ENCODE measurements at regions not wholly inside any gene's neighbourhood (a gene's known extent, or its start where the extent isn't known, plus 50 kb on each side); places are given as distances from the start of the nearest gene placed in this dataset.

- H3K9ac ChIP-seq (ENCODE audit: insufficient read length, low read depth): no peak overlapping the region
- H3K36me3 ChIP-seq (ENCODE audit: insufficient read depth, insufficient read length, low read length): no peaks in the 10 kb centered on the region
- H3K4me3 ChIP-seq (ENCODE audit: insufficient read length, low read depth): no peak overlapping the region
- no peaks in the 10 kb centered on the region for H3K27me3 ChIP-seq (ENCODE audit: insufficient read depth, insufficient read length)
- no peak for TF ChIP-seq ZNF274 (IDR thresholded peaks at IDR 0.05; ENCODE audit: low read depth, low read length)
- TF ChIP-seq SUZ12 (IDR thresholded peaks at IDR 0.05; ENCODE audit: extremely low read depth, insufficient read depth, insufficient read length): no peak
- TF ChIP-seq YY1 (IDR thresholded peaks at IDR 0.05; ENCODE audit: insufficient read depth, insufficient read length): no peak
- no peak for DNase-seq (ENCODE audit: low read depth, low spot score)
- no peaks in the 10 kb centered on the region for H3K9me3 ChIP-seq (ENCODE audit: insufficient read depth, low read length)
- H3K4me1 ChIP-seq (ENCODE audit: insufficient read depth, insufficient read length): no peaks in the 10 kb centered on the region
Measured at GRCh38 chr4:31974490-31975002, 1254.4 kb downstream of the PCDH7 start.

- no peaks in the 10 kb centered on the region for H3K27me3 ChIP-seq (ENCODE audit: insufficient read depth, insufficient read length)
- no peak overlapping the region for H3K4me3 ChIP-seq (ENCODE audit: insufficient read length, low read depth)
- TF ChIP-seq SUZ12 (IDR thresholded peaks at IDR 0.05; ENCODE audit: extremely low read depth, insufficient read depth, insufficient read length) (no peak), YY1 (IDR thresholded peaks at IDR 0.05; ENCODE audit: insufficient read depth, insufficient read length) (no peak), ZNF274 (IDR thresholded peaks at IDR 0.05; ENCODE audit: low read depth, low read length) (no peak)
- no peak for DNase-seq (ENCODE audit: low read depth, low spot score)
- no peaks in the 10 kb centered on the region for H3K4me1 ChIP-seq (ENCODE audit: insufficient read depth, insufficient read length)
- no peaks in the 10 kb centered on the region for H3K36me3 ChIP-seq (ENCODE audit: insufficient read depth, insufficient read length, low read length)
- no peaks in the 10 kb centered on the region for H3K9me3 ChIP-seq (ENCODE audit: insufficient read depth, low read length)
- no peak overlapping the region for H3K9ac ChIP-seq (ENCODE audit: insufficient read length, low read depth)
Measured at GRCh38 chr4:31979988-31980387, 1259.8 kb downstream of the PCDH7 start.

DNA sequence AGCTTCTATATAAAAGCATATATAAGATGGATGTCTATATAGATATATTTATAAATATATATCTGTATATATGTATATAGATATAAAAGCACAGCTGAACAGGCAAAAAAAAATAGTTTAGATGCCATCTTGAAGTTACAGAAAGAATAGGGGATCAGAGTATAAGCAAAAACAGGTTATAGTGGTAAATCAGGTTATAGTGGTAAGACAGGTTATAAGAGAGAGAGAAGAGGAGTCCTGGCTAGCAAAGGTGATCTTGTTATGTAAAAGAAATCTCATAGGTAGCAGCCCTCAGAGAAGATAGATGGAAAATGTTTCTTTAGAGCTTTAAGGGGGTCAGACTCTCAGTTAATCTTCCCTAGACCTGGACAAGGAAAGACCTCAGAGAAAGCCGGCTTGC lies 1263.1 kb downstream of the PCDH7 start:
- TF ChIP-seq ZNF274 (IDR thresholded peaks at IDR 0.05; ENCODE audit: low read depth, low read length) (no peak), SUZ12 (IDR thresholded peaks at IDR 0.05; ENCODE audit: extremely low read depth, insufficient read depth, insufficient read length) (no peak), YY1 (IDR thresholded peaks at IDR 0.05; ENCODE audit: insufficient read depth, insufficient read length) (no peak)
- Histone ChIP-seq H3K27me3 (ENCODE audit: insufficient read depth, insufficient read length) (no peaks in the 10 kb centered on the region), H3K9ac (ENCODE audit: insufficient read length, low read depth) (no peak overlapping the region), H3K4me3 (ENCODE audit: insufficient read length, low read depth) (no peak overlapping the region), H3K4me1 (ENCODE audit: insufficient read depth, insufficient read length) (no peaks in the 10 kb centered on the region), H3K9me3 (ENCODE audit: insufficient read depth, low read length) (no peaks in the 10 kb centered on the region), H3K36me3 (ENCODE audit: insufficient read depth, insufficient read length, low read length) (no peaks in the 10 kb centered on the region)
- DNase-seq (ENCODE audit: low read depth, low spot score): no peak

DNA sequence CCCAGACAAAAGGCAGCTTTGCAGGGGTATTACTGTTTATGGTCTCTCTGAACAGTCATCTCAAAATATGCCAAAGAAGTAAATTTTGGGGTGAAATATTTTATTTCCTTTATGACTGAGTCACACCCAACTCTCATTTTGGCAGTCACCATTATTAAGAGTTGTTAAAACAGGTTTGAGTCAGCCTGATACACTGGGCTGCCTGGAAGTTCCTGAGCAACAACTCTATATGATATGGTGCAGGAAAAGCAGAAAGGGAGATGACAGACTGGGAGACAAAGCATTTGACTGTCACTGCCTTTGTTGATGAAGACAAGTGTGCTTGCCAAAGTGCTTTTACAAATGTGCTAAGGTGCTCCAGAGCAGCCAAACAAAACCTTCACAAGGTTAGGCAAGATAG lies 1263.5 kb downstream of the PCDH7 start:
- H3K9me3 ChIP-seq (ENCODE audit: insufficient read depth, low read length): no peaks in the 10 kb centered on the region
- no peaks in the 10 kb centered on the region for H3K27me3 ChIP-seq (ENCODE audit: insufficient read depth, insufficient read length)
- no peak overlapping the region for H3K4me3 ChIP-seq (ENCODE audit: insufficient read length, low read depth)
- H3K4me1 ChIP-seq (ENCODE audit: insufficient read depth, insufficient read length): no peaks in the 10 kb centered on the region
- H3K9ac ChIP-seq (ENCODE audit: insufficient read length, low read depth): no peak overlapping the region
- H3K36me3 ChIP-seq (ENCODE audit: insufficient read depth, insufficient read length, low read length): no peaks in the 10 kb centered on the region
- TF ChIP-seq ZNF274 (IDR thresholded peaks at IDR 0.05; ENCODE audit: low read depth, low read length): no peak
- TF ChIP-seq YY1 (IDR thresholded peaks at IDR 0.05; ENCODE audit: insufficient read depth, insufficient read length): no peak
- TF ChIP-seq SUZ12 (IDR thresholded peaks at IDR 0.05; ENCODE audit: extremely low read depth, insufficient read depth, insufficient read length): no peak
- no peak for DNase-seq (ENCODE audit: low read depth, low spot score)

DNA sequence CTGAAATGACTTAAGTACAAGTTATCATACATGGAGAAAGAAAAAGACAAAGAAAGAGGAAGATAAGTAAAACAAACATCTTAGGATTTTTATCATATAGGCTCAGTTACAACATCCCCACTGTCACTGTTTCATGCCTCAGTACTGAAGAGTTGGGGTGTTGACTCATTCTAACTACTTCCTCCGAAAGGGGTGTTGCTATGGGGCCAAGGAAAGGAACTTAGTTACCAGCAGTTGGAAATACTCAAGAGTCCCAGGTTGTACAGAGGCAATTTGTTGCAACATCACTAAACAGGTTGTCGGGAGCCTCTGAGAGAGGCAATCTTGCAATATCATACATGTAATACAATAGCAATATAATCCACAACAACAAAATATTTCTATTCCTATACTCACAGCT lies 1264.7 kb downstream of the PCDH7 start:
- Histone ChIP-seq H3K36me3 (ENCODE audit: insufficient read depth, insufficient read length, low read length) (no peaks in the 10 kb centered on the region), H3K4me3 (ENCODE audit: insufficient read length, low read depth) (no peak overlapping the region), H3K27me3 (ENCODE audit: insufficient read depth, insufficient read length) (no peaks in the 10 kb centered on the region), H3K9me3 (ENCODE audit: insufficient read depth, low read length) (no peaks in the 10 kb centered on the region), H3K4me1 (ENCODE audit: insufficient read depth, insufficient read length) (no peaks in the 10 kb centered on the region), H3K9ac (ENCODE audit: insufficient read length, low read depth) (no peak overlapping the region)
- DNase-seq (ENCODE audit: low read depth, low spot score): no peak
- no peak for TF ChIP-seq YY1 (IDR thresholded peaks at IDR 0.05; ENCODE audit: insufficient read depth, insufficient read length)

DNA sequence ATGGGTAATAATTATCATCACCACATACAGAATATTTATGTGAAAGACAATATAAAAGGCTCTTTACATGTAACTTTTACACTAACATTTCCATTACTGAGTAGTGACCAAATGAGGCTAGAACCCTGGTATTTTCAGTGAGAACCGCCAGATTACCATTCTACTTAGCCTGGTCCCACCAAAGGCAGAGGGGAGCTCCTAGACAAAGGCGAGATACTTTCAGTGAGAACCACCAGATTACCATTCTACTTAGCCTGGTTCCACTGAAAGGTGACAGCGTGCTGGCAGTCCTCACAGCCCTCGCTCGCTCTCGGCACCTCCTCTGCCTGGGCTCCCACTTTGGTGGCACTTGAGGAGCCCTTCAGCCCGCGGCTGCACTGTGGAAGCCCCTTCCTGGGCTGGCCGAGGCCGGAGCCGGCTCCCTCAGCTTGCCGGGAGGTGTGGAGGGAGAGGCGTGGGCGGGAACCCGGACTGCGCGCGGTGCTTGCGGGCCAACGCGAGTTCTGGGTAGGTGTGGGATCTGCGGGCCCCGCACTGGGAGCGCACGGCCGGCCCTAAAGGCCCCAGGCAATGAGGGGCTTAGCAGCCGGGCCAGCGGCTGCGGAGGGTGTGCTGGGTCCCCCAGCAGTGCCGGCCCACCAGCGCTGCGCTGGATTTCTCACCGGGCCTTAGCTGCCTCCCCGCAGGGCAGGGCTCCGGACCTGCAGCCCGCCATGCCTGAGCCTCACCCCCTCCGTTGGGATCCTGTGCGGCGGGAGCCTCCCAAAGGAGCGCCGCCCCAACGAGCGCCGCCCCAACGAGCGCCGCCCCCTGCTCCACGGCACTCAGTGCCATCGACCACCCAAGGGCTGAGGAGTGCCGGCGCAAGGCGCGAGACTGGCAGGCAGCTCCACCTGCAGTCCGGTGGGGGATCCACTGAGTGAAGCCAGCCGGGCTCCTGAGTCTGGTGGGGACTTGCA lies 1276.1 kb downstream of the PCDH7 start:
- no peak overlapping the region for H3K4me3 ChIP-seq (ENCODE audit: insufficient read length, low read depth)
- H3K9ac ChIP-seq (ENCODE audit: insufficient read length, low read depth): no peak overlapping the region
- TF ChIP-seq YY1 (IDR thresholded peaks at IDR 0.05; ENCODE audit: insufficient read depth, insufficient read length): no peak
- TF ChIP-seq ZNF274 (IDR thresholded peaks at IDR 0.05; ENCODE audit: low read depth, low read length): no peak
- no peak for TF ChIP-seq SUZ12 (IDR thresholded peaks at IDR 0.05; ENCODE audit: extremely low read depth, insufficient read depth, insufficient read length)

DNA sequence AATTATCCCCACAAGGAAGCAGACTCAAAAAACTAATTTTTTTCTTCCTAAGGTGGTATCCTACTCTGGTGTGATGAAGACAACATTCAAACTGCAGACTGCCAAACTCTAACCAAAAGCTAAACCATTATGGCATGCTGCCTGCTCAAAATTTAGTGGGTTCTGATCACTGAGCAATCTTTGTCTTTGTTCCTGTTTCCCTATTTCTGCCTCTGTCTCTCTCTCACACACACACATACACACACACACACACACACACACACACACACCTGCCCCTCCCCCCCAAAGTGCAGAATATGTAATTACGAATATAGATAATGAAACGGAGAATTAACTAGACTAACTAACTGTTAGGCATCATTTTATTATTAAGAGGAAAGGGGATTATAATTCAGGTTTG lies 1278.6 kb downstream of the PCDH7 start:
- H3K9me3 ChIP-seq (ENCODE audit: insufficient read depth, low read length): no peaks in the 10 kb centered on the region
- no peak overlapping the region for H3K9ac ChIP-seq (ENCODE audit: insufficient read length, low read depth)
- DNase-seq (ENCODE audit: low read depth, low spot score): no peak
- no peak for TF ChIP-seq SUZ12 (IDR thresholded peaks at IDR 0.05; ENCODE audit: extremely low read depth, insufficient read depth, insufficient read length)
- no peak for TF ChIP-seq YY1 (IDR thresholded peaks at IDR 0.05; ENCODE audit: insufficient read depth, insufficient read length)
- TF ChIP-seq ZNF274 (IDR thresholded peaks at IDR 0.05; ENCODE audit: low read depth, low read length): no peak
- H3K4me3 ChIP-seq (ENCODE audit: insufficient read length, low read depth): no peak overlapping the region
- no peaks in the 10 kb centered on the region for H3K4me1 ChIP-seq (ENCODE audit: insufficient read depth, insufficient read length)
- H3K27me3 ChIP-seq (ENCODE audit: insufficient read depth, insufficient read length): no peaks in the 10 kb centered on the region
- no peaks in the 10 kb centered on the region for H3K36me3 ChIP-seq (ENCODE audit: insufficient read depth, insufficient read length, low read length)

More for the DNA sequence above, 1276.1 kb downstream of the PCDH7 start:
- DNase-seq (ENCODE audit: low read depth, low spot score): no peak
- Histone ChIP-seq H3K9me3 (ENCODE audit: insufficient read depth, low read length) (no peaks in the 10 kb centered on the region), H3K27me3 (ENCODE audit: insufficient read depth, insufficient read length) (no peaks in the 10 kb centered on the region), H3K4me1 (ENCODE audit: insufficient read depth, insufficient read length) (no peaks in the 10 kb centered on the region), H3K36me3 (ENCODE audit: insufficient read depth, insufficient read length, low read length) (no peaks in the 10 kb centered on the region)

All from NT2/D1 (cell line).